ENCODE measurements at regions not wholly inside any gene's neighbourhood (a gene's known extent, or its start where the extent isn't known, plus 50 kb on each side); places are given as distances from the start of the nearest gene placed in this dataset.
"Not testable (repeated sequence)": the region's sequence is repeated elsewhere in the genome, so short reads cannot be mapped to it uniquely, and the experiment has no call there.

DNA sequence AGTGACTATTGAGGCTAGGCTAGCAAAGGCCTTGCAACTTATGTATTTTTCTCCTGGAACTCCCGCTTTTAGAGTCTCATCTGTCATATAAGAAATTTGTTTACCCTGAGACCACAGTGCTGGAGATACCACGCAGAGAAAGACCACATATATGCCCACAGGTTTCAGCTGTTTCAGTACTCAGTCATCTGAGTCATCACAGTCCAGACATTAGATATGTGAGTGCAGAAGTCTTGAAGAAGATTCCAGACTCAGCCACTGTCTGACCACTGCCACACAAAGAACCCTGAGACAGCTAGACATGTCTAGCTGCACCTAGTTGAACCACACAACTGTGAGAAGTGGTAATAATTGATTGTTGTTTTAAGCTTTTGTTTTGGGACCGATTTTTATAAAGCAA lies 648.3 kb downstream of the EPM2A start:
- no peak for FAIRE-seq

DNA sequence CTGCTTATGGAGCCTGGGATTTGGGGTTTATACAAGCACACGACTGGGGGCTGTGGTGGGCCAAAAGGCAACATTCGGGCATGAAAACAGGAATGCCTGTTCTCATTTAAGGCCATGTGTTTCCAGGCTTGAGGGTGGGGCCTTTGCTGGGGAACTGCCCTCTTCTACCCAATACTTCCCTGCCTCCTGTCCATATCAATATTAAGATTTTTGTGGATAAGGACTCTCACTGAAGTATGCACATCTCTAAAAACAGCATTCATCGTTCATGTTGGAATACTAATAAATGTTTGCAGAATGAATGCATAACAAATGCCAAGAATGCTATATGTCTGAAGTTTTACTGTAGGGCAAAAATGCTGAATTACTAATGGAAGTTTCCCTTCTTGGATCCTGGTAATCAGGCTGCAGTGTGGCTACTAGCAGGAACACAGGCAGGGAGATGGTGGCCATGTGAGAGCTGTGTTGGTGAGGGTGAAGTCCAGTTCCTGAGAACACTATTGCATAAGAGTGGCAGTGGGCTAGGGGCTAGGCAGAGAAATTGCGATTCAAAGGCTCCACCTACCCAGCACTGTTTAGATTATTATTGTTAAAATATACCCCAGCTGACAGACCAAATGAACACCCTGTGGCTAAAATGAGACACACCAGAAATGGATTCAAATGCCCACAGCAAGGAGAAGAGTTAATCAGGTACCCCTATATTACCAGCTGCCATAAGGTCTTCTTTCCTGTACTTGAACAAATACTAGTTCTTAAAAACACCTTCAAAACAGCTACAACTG lies 644.3 kb downstream of the EPM2A start:
- no peak for FAIRE-seq

DNA sequence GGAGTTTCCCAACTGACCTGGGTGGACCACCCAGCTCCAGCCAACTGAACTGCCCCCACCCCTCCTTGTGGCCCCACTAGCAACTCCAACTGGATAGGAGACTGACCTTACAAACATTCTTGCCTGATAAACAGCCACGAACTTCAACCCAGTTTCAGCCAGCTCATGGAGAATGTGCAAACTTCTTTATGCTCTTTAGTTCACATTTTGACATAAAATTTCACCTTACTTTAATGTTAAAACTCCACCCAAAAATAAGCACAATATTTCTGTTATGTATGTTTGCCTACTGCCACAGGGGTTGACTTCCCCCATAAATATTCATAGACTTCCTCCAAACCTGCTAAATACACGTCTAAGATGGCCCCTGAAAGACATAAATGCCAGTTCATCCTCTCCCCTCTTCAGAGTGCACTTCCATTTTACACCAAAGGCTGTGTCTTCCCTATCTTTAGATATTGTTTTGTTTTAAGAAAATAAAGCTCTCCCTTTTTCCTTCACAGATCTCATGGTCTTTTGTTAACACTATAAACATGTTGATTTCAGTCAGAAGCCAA lies 643.7 kb downstream of the EPM2A start:
- FAIRE-seq, result no peak

DNA sequence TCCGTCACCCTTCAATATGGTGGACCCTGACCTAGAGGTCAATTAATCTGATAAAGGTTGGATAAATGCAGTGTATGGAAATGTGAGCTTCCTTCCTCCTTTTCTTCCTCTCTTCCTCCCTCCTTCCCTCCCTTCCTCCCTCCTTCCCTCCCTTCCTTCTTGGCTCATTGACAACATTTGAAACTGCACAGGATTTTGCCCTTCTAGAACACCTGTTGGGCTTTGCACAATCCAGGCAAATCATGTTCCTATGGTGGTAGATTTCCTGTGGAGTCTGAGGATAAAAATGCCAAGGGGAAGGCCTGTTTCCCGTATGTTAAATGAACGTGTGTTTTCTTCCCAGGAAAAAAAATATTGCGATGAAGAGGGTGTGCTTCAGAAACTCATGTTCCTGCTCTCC lies 642.8 kb downstream of the EPM2A start:
- no peak for FAIRE-seq

DNA sequence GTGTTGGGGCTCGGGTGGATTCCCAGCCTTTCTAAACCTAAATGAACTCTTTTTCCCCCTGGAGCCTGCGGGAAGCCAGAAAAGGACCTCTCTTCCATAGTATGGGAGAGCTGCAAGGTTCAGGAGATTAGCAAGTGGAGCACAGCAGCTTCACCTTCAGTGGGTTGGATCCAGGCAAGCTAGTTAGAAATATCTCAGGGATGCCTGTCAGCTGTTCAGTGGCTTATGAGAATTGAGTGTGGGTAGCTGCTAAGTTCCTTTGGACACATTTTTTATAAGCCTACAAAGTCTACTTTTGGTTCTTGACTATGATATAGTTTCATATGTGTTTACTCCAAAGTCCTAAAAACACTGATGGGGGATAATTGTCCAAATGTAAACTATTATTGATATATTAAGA lies 642.1 kb downstream of the EPM2A start:
- no peak for FAIRE-seq

DNA sequence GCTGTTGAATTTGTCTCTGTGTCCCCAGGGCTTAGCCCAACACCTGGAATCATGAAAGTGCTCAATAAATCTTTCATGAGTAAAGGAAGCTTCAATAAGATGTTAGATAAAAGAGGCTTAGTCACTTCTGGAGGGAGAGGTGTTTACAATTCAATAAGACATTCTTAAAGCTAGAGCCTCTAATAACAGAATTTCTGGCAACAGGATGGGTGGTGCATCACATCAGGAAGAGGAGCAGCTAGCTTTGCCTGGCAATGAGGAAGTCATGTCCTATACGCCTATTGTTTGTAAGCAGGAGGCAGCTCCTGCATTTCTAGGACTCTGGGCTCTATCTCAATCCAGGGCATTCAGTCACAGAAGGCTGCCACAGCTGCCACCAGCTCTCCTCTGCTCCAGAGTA lies 638.5 kb downstream of the EPM2A start:
- FAIRE-seq, result no peak

DNA sequence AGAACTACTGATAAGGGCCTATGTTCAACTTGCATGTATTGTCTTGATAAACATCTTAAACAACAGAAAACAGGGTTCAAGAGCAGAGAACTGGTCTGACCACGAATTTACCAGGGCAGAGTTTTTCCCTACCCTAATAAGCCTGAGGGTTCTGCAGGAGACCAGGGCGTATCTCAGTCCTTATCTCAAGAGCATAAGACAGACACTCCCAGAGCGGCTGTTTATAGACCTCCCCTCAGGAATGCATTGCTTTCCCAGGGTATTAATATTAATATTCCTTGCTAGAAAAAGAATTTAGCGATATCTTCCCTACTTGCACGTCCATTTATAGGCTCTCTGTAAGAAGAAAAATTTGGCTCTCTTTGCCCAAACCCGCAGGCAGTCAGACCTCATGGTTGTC lies 637.2 kb downstream of the EPM2A start:
- FAIRE-seq, result not testable (repeated sequence)

DNA sequence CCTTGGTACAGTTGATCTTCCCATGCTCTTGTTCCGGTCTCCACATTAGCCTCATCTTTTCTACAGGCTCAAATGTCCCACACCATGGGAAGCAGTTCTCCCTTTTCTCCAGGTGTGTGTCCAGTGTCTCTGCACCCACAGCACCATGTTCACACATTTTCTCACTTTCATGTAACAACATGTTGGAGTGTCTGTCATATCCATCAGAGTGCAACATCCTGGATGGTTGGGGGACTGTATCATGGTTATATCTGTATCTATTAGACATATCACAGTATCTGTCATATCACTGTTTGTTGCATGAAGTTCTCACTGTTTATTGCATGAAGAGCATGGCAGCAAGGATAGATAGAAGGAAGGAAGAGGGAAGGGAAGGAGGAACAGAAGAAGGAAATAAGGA lies 635.6 kb downstream of the EPM2A start:
- no peak for FAIRE-seq

DNA sequence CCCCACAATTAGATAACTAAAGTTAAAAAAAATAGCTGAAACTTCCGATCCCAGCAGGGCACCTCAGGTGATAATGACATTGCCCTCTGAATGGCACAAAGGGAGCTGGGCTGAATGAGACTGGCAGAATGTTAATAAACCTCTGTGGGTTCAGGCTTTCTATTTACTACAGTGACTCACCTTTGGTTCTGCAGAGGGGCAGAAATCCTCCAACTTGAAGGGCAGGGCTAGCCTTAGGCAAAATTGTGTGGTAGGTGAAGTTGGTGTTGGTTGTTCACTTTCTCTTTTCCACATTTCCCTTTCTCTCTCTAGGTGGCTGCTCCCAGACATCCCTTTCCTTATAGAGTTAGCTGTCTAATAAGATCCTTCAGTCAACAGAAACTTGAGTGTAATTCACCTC lies 625.2 kb downstream of the EPM2A start:
- no peak for FAIRE-seq

DNA sequence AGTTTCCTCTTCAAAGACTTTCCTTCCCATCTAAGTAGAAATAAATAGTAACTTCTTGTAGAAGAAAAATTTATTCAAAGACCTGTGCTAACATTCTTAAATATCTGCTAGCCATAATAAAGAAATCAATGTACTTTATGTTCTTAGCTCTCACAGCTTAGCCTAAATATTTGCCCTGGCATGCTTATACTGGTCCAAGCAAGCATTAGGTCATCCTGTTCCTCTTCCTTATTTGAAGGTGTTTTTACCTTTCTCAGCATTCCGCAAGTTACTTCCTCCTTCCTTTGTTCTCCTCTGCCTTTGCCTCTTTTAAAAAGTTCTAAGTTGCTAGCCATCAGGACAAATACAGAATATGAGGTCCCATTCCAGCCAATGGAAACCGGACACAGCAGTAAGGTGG lies 623.9 kb downstream of the EPM2A start:
- FAIRE-seq, result not testable (repeated sequence)

DNA sequence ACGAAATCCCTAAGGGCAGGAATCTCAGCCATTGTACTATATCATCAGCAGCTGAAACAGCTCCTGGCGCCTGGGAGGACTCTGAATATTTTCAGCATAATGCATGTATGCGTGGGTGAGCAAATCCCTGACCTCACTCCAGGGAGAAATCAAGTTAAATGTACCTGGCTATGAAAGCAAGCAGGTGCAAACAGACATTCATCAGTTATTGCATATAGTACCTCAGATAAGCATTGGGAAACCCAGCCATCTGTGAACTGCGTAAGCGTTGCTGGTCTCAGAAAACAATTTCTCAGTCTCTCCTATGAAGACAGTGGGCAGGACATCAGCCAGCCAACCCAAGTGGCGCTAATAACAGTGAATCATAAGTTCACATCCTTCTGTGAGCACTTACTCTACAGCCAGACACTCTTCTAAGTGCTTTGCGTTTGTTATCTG lies 622.6 kb downstream of the EPM2A start:
- FAIRE-seq, result no peak

DNA sequence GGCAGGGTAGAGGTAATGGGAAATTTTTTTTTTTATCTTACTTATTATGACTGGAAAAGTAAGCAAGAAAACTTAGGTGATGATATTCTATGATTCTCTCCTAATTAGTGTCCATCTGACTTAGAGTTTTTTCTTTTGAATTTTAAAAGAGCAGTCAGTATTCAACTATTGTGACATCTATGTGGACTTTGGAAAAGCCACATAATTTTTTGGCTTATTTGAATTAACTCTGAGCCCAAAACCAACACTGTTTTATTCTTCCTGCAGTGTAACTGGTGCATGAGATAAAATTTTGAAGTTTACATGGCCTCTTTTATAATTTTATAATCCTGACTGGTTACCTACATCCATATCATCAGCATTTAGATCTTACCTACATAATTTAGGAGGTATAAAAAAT lies 619.7 kb downstream of the EPM2A start:
- FAIRE-seq, result no peak

DNA sequence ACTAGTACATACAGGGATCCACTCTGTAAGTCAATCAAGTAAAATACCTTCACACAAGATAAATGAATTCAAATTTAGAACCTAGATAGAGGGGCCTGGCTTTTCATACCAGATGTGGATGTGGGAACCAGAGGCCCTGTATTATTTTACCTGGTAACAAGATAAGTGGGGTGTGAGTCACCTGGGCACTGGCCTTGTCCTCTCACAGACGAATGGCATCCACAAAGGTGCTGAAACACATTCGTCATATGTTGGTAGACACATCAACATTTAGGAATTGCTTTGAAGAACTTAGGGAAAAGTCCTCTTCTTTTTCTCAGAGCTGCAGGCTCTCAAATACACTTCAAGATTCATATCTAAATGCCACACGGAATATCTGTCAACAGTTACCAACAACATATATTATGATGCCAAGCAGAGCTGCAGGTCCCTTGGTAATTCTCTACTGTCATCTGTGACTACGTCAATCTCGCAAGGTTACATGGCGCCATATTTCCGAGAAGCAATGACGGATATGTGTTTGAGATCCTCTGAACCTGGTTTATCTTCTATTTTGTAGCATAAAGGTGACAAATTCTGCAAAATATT lies 618.6 kb downstream of the EPM2A start:
- FAIRE-seq, result no peak

DNA sequence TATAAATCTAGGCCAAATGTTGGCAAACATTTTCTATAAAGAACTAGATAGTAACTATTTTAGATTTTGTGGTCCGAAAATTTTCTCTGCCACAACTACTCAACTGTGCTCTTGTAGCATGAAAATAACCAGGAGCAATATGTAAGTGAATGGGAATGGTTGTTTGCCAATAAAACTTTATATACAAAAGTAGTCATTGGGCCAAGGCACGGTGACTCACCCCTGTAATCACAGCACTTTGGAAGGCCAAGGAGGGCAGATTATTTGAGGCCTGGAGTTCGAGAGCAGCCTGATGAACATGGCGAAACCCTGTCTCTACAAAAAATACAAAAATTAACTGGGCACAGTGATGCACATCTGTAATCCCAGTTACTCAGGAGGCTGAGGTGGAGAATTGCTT lies 617.1 kb downstream of the EPM2A start:
- FAIRE-seq, result no peak

DNA sequence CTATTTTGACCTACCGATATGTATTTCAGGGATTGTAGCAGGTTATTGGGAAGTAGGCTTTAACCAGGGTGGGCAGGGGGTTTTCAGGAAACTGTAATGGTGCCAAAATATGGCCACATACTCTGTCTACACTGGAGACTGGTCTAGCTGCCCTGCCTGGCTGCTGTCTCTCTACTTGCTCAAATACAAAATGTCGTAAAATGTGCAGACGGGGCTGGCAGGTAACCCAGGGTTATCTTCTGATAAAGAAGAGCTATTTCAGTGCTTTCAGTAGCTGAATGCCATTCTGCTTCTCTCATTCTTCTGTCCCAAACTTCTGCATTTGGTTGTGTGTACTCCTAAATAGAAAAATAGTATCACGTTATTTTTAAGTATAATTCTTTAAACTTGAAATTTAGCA lies 616.2 kb downstream of the EPM2A start:
- FAIRE-seq, result no peak

DNA sequence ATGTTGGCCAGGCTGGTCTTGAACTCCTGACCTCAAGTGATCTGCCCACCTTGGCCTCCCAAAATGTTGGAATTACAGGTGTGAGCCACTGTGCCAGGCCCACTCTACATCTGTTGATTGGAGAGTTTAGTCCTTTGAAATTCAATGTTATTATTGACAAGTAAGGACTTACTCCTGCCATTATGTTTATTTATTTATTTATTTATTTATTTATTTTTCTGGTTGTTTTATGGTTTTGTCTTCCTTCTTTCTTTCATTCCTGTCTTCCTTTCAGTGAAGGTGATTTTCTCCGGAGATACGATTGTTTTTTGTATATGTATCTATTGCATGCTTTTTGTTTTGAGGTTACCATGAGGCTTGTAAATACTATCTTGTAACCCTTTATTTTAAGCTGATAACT lies 602.6 kb downstream of the EPM2A start:
- FAIRE-seq, result no peak

DNA sequence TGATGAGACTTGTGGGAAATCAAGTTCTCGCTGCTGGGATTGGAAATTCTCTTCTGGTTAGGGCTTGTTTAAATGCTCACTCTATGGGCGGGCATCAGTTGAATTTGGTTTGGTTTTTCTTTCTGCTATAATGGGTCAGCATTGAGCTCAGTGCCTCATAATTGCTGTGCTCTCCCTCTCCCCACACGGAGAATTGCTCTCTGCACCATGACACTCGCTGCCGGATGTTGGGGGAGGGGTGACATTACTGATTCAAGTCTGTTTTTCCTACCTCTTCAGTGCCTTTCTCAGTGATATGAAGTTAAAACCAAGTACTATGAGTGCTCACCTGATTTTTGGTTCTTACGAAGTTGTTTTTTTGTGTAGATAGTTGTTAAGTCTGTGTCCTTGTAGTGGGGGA lies 599.6 kb downstream of the EPM2A start:
- no peak for FAIRE-seq

DNA sequence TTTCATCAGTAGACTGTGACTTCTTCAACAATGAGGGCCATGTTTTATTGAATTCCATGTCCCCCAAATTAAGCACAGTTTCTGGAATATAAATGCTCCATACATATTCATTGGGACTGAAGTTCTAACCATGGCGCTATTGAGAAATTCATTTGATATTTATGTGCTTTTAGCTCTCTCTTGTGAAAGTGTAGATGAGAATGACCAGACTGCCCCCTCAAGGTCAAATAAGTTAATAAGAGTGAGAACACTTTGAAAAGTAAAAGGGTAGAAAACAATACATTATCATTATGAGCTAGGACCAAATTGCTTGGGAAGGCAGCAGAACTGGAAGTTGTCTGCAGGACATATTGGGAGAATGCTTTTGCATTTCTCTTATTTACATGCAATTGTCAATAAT lies 597.9 kb downstream of the EPM2A start:
- no peak for FAIRE-seq

DNA sequence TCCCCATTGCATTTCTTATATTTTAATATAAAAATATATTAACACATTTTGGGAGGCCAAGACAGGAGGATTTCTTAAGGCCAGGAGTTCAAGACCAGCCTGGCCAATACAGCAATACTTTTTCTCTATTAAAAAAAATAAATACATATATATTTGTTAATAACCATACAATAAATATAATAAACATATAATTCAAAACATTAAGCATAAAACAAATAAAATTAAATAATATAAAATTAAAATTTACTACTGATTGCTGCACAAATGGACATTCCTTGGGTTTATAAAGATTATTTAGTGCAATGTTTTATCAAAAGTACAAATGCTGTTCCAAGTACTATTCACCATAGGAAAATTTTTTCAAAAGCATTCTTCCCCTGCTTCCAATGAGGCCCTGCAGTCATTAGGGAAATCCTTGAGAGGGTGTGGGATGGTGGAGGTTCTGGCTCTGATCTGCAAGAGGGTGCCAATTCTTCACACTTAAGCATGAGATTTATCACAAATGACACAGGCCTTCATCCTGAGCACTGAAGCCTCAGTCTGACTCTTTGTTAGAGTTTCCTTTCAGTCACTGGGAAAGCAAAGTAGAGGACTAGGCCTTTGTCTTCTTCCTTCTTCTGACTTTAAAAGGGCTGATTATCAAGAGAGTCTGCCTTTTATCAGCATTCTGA lies 596.7 kb downstream of the EPM2A start:
- FAIRE-seq, result no peak

DNA sequence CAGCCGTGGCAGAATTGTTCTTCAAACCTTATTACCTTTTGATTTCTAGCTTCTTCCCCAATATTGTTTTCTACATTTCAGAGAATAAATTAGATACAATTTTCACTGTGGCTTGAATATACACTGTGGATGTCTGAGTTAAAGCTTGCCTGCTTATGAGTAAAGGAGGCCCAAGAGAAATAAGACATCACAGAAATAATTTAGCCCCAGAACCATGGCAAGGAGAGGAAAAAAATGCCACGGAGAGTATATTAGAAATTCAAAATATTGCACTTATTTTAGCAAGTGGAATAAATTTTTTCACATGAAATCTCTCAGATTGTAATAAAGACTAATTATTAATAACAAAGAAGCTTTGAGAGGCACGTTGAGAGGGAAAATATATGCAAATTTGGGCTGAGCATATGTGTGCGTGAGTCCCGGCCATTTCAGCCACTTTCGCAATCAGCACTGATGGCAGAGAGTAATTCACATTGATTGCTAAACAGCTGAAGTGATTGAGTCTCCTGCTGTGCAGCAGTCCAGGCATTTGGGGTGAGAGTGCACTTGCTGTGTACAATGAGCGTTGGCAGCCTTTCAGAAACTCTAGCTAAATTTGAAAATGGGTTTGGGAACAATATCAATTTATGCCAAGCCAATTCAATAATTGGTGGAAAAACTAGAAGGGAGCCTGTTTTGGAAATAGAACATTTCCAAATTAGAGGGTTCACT lies 596.0 kb downstream of the EPM2A start:
- FAIRE-seq, result no peak

DNA sequence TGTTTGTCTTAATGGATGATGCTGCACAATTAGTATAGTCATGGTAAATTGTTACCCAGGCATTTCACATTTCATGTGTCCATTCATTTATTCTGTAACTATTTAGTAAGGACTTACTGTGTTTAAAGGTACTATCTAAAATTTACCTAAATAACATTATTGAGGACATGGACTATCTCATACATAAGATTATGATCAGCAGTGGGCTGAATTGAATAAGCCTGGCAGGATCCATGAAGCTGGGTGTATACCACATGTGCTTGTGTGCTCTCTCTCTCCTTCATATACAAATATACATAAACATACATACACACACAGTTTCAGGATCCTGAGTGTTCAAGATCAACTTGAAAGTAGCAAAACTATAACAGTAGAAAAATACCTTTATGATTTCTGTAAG lies 595.4 kb downstream of the EPM2A start:
- FAIRE-seq, result no peak

DNA sequence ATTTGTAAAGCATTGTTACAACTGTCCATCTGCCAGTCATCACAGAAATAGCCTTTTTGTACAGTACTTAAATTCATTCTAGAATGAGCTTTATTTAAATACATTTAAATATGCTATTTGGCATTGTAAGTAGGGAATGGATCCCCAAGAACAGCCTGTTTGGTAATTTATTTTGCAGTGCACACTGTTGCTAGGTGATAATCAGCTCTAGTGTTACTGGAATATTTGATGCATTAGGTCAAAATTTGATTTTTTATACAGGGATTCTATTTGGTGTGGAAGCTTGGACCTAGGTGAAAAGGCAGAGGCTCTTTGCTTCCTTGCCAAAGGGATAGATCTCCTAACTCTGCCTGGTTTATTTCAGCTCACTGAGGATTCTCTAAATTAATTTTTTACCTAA lies 593.7 kb downstream of the EPM2A start:
- FAIRE-seq, result no peak

DNA sequence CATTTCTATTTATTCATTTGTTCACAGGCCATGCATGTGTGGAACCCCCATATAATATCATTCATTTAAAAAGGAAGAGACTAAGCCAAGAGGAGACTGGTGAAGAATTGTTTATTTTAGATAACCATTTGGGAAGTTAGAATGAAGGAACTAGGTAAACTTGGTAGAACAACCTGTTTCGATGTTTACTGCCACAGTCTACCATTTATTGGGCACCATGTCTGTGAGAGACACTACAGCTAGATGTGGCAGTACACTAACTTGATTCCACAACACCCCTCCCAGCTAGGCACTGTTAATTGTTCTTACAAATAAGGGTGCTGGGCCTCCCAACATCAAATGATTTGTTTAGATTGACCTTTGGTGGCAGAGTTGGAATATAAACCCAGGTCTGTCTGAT lies 592.4 kb downstream of the EPM2A start:
- no peak for FAIRE-seq
